ENCODE measurements at regions not wholly inside any gene's neighbourhood (a gene's known extent, or its start where the extent isn't known, plus 50 kb on each side); places are given as distances from the start of the nearest gene placed in this dataset.
"Not testable (repeated sequence)": the region's sequence is repeated elsewhere in the genome, so short reads cannot be mapped to it uniquely, and the experiment has no call there.

DNA sequence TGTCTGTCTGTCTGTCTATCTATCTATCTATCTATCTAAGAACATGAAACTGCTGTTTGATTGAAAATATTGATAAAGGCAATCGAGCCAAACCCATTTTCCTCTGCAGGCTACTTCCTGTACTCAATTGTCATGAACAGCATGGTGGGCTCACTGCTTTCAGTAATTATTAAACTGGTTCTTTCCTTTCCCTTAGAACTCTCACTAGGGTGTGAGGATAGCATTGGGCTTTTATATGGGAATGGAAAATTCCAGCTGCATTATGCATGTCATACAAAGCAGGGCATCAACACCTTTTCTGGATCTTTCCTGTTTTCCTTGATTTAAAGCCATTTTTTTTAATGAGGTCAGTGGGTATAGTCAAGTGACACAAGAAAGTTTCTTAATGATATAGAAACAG, 161.0 kb upstream of the SYNCRIP start:
- DNase-seq: no peak

GRCh38 chr6:85802162-85802561, 159.5 kb upstream of the SYNCRIP start:
- no peak for DNase-seq

DNA sequence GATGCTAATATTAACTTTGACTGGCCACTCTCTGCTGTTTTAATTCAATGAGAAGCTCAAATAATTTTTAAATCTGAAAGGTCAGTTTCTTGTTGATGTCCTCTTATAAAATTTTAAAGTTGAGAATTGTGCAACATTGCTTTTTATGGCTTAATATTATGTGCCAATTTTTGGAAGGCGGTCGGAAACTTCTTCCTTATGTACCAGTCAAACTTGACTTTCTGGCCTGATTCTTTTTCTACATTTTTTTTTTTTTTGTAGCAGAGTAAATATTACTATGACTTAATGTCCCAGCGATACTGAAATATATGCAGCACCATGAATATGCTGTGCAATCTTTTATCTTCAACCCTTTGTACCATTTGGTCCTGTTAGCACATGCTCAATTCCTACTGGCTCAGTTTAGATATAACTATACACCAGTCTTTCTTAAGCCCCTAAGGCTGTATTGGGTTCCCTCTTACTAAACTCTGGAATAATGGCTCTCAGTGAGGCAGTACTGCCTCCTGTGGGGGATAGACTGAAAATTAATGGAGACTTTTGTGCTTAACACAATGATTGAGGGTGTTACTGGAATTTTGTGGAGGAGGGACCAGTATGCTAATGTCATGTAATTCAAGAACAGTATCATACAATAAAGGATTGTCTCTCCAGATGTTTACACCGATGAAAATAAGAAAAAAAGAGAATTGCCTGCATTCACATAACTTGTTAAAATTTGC, 156.4 kb upstream of the SYNCRIP start:
- DNase-seq: no peak

DNA sequence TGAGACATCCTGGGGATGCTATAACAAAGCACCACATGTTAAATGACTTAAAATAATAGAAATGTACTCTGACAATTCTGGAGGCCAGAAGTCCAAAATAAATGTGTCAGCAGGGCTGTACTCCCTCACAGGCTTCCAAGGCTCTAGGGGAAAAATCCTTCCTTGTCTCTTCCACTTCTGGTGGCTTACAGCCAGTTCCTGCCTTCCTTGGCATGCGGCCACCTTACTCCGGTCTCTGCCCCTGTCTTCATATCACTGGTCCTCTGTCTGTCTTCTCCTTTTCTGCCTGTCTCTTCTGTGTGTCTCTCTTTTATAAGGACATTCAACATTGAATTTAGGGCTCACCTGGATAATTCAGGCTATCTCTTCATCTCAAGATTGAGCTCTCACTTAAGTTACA, 155.3 kb upstream of the SYNCRIP start:
- DNase-seq: no peak

DNA sequence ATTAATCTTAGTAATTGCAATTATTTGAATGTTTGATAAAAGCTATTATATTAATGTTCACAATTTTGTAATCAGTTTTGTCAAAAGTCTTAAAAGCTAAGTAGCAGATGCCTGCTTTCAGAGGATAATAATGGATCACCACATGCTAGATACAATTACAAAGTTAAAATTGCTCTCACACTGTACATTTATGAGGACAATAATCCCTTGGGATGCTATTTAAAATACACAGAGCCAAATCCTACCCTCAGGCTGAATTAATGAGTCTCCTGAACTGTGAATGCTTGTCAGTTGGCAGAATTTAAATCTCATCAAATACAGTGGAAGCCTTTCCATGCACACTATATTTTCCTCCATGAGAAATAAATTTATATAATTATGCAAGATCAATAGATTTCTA, 153.3 kb upstream of the SYNCRIP start:
- DNase-seq: no peak

DNA sequence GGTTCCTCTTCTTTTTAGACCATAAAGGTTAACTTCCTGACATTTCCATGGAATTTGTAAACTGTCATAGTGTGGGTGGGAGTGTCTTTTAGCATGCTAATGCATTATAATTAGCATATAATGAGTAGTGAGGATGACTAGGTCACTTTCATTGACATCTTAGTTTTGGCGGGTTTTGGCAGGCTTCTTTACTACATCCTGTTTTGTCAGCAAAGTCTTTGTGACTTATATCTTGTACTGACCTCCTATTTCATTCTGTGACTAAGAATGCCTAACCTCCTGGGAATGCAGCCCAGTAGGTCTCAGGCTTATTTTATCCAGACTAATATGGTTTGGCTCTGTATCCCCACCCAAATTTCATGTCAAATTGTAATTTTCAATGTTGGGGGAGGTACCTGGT, 149.6 kb upstream of the SYNCRIP start:
- no peak for DNase-seq

DNA sequence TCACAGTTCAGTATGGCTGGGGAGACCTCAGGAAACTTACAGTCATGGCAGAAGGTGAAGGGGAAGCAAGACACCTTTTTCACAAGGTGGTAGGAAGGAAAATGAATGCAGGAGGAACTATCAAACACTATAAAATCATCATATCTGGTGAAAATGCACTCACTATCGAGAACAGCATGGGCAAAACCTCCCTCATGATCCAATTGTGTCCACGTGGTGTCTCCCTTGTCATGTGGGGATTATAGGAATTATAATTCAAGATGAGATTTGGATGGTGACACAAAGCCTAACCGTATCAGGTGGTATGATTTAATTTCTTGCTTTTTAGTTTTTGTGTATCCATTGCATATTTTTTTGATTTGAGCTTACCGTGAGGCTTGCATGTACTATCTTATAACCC, 133.2 kb upstream of the SYNCRIP start:
- DNase-seq: no peak

- no peak for DNase-seq
These were observed 130.0 kb upstream of the SYNCRIP start for GRCh38 chr6:85772641-85773040.

DNA sequence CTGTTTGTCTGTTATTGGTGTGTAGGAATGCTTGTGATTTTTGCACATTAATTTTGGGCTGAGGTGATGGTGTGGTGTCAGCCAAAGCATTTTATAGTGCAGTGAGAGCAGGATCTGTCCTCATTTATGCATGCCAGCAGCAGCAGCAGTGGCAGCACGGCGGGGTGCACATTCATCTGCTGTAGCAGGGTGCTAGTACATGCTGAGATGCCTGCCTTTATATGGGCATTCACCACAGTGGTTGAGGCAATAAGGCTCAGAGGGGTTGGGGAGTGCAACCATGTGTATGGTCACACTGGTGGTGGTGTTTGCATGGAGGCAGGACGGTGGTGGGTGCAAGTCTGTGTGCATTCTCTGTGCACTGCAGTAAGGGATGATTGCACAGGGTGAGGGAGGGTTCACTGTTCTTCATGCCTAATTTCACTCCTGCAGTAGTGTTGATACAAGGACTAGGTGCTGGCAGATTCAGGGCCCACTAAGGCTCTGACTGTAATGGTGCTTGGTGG, 129.3 kb upstream of the SYNCRIP start:
- DNase-seq: no peak

- DNase-seq: no peak
These were observed 128.8 kb upstream of the SYNCRIP start for GRCh38 chr6:85771455-85771854.

GRCh38 chr6:85764844-85765243, 122.2 kb upstream of the SYNCRIP start:
- DNase-seq: no peak

DNA sequence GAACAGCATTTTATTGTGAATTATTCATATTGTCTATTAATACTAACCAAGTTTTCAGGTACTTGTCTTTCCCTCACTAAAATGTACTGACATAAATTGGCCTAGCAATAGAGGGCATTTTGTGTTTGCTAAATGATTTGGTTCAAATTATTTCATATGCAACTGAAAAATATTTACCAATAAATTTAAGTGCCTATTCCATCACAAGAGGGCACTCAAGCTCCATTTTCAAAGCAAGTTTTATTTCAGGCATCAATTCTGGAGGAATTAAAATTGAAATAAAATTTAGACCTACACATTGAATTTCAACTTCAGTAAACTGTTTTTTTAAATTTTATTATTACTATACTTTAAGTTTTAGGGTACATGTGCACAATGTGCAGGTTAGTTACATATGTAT, 114.3 kb upstream of the SYNCRIP start:
- DNase-seq: no peak

- DNase-seq: no peak
These were observed 112.2 kb upstream of the SYNCRIP start for GRCh38 chr6:85754894-85755293.

GRCh38 chr6:85752602-85753001, 109.9 kb upstream of the SYNCRIP start:
- DNase-seq: no peak

DNA sequence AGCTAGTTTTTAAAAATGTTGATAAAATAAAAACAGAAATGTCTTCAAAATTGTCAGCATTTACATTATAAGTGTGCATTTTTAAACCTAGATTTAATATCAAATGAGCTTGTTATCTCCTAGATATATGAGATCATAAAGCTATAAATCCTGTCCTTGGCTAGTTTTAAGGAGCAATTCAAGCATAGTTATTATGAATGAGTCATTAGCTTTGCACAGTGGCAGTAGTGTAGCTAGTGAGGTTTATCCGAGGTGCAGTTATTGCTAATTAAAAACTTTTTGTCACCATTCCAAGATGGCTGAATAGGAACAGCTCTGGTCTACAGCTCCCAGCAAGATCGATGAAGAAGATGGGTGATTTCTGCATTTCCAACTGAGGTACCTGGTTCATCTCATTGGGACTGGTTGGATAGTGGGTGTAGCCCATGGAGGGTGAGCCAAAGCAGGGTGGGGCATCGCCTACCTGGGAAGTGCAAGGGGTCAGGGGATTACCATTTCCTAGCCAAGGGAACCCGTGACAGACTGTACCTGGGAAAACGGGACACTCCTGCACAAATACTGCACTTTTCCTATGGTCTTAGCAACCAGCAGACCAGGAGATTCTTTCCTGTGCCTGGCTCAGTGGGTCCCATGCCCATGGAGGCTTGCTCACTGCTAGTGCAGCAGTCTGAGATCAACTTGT, 108.8 kb upstream of the SYNCRIP start:
- DNase-seq: no peak

GRCh38 chr6:85750146-85750545, 107.5 kb upstream of the SYNCRIP start:
- DNase-seq: not testable (repeated sequence)

GRCh38 chr6:85749236-85749635, 106.5 kb upstream of the SYNCRIP start:
- no peak for DNase-seq

GRCh38 chr6:85747666-85748065, 105.0 kb upstream of the SYNCRIP start:
- DNase-seq: no peak

DNA sequence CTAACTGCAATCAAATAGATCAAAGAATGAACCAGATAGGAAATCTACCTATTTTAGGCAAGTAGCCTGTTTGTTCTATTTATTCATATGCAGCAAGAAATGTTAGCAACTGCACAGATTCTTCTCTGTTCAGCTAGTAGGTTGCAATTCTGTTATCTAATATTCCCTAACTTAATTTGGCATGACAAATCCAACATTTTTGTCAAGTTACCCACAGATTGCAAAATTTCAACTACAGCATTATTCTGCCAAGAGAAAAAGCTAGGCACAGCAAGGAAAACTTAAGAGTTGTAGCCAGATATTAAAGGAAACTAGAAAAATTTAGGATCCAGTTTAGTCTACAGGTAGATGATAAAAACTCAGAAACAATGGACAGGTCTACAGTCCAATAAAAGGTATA, 104.4 kb upstream of the SYNCRIP start:
- DNase-seq: no peak

- no peak for DNase-seq
These were observed 101.8 kb upstream of the SYNCRIP start for GRCh38 chr6:85744433-85744970.

GRCh38 chr6:85726206-85726605, 83.5 kb upstream of the SYNCRIP start:
- no peak for DNase-seq

DNA sequence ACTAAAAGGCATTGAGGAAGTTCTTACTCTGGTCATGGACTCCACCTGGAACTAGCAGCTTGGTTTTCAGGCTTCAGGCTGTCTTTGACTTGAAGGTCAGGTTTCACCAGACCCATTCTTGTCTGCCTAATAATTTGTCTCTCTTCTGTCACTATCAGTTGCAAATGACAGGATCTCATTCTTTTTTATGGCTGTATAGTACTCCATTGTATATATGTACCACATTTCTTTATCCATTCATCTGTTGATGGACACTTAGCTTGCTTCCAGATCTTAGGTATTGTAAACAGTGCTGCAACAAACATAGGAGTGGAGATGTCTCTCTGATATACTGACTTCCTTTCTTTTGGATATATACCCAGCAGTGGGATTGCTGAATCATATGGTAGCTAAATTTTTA, 73.1 kb upstream of the SYNCRIP start:
- DNase-seq: no peak

DNA sequence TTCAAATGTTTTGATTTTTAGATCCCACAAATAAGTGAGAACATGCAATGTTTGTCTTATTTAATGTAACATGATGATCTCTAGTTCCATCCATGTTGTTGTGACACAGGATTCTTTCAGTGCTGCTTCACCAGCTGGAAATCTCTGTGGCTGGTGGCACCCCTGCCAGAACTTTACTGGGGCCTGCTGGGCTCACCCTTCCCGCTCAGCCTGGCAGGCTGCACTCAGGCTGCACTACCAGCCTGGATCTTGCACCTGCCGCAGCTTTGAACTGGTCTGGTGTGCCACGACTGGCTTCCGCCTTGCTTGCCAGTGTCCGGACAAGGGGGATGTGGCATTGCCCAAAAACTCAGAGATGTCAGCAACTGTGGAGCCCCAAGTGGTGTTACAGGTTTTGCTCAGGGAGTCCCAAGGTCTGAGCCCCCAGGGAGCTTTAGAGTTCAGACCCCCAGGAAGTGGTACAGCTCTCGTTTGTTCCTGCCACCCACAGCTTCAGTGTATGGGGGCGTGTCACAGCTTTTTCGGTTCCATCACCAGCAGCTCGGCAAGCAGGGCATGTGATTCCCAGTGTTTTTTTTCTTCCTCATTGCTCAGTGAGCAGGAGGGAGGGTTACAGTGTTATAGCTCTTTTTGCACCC, 72.3 kb upstream of the SYNCRIP start:
- no peak for DNase-seq

GRCh38 chr6:85712346-85712745, 69.7 kb upstream of the SYNCRIP start:
- no peak for DNase-seq
